ENCODE measurements at regions not wholly inside any gene's neighbourhood (a gene's known extent, or its start where the extent isn't known, plus 50 kb on each side); places are given as distances from the start of the nearest gene placed in this dataset.

DNA sequence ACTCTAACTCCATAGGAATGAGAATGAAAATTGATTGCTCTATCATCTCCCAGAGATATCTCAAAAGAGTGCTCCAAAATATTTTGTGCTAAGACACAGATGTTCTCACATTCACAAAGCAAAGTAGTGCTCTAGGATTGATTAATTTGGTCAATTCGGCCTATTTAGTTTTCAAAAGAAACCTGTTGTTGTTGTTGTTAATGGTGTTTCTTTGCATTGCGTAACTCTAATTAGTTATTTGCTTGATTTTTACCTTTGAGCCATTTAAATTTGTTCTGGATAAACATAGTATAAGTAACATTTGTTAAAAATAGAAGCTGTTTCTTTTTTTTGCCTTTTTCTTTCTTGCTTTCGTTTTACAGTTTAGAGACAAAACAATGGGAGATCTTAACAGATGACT lies 382.5 kb downstream of the CAAP1 start:
- H3K9me2 ChIP-seq (replicated peaks; ENCODE audit: low read depth, low read length) = no peaks in the 10 kb centered on the region
- no peaks in the 10 kb centered on the region for H3K36me3 ChIP-seq (ENCODE audit: insufficient read depth, low read length)
- no peaks in the 10 kb centered on the region for H4K20me1 ChIP-seq (ENCODE audit: insufficient read depth, low read length, poor library complexity, severe bottlenecking)
- H3K79me2 ChIP-seq (ENCODE audit: insufficient read depth, low read length) = no peaks in the 10 kb centered on the region
- TF ChIP-seq, protein P1, sequence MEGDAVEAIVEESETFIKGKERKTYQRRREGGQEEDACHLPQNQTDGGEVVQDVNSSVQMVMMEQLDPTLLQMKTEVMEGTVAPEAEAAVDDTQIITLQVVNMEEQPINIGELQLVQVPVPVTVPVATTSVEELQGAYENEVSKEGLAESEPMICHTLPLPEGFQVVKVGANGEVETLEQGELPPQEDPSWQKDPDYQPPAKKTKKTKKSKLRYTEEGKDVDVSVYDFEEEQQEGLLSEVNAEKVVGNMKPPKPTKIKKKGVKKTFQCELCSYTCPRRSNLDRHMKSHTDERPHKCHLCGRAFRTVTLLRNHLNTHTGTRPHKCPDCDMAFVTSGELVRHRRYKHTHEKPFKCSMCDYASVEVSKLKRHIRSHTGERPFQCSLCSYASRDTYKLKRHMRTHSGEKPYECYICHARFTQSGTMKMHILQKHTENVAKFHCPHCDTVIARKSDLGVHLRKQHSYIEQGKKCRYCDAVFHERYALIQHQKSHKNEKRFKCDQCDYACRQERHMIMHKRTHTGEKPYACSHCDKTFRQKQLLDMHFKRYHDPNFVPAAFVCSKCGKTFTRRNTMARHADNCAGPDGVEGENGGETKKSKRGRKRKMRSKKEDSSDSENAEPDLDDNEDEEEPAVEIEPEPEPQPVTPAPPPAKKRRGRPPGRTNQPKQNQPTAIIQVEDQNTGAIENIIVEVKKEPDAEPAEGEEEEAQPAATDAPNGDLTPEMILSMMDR (conservative IDR thresholded peaks at IDR 0.05; ENCODE audit: low read length) = no peak
- no peak for TF ChIP-seq EZH2phosphoT487 (IDR thresholded peaks at IDR 0.05; ENCODE audit: borderline replicate concordance)
- no peaks in the 10 kb centered on the region for H3K4me1 ChIP-seq (ENCODE audit: insufficient read depth, low read length, poor library complexity, severe bottlenecking)
- no peak overlapping the region for H3K4me3 ChIP-seq (ENCODE audit: low read length, poor library complexity, severe bottlenecking)
- H3K27me3 ChIP-seq (ENCODE audit: insufficient read depth, low read length, poor library complexity, severe bottlenecking) = no peaks in the 10 kb centered on the region
- H3K9me3 ChIP-seq (ENCODE audit: insufficient read depth, low read depth, low read length) = no peaks in the 10 kb centered on the region
- no peak overlapping the region for H2AFZ ChIP-seq (ENCODE audit: low read length)
- no peak overlapping the region for H3K4me2 ChIP-seq (ENCODE audit: low read depth, low read length, poor library complexity, severe bottlenecking)
- H3F3A ChIP-seq (ENCODE audit: low read depth) = no peaks in the 10 kb centered on the region
- no peak overlapping the region for H3K9ac ChIP-seq (ENCODE audit: low read depth, low read length, poor library complexity, severe bottlenecking)

DNA sequence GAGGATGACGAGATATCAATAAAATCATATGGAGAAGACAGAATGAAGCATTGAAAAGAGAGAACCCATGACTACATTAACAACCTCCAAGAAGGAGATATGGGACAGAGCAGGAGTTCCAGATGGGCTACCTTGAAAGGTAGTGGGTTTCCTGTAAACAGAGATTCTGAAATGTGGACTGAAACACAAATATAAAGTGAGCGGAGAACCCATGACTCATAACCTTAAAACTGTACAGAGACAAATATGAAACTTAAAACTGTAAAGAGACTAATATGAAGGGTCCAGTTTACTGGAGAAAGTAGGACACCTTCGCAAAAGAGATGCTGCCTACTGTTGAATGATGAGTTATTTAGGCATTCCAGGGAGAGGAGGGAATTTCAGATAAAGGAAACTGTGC lies 383.7 kb downstream of the CAAP1 start:
- no peaks in the 10 kb centered on the region for H4K20me1 ChIP-seq (ENCODE audit: insufficient read depth, low read length, poor library complexity, severe bottlenecking)
- no peaks in the 10 kb centered on the region for H3K9me2 ChIP-seq (replicated peaks; ENCODE audit: low read depth, low read length)
- H3K36me3 ChIP-seq (ENCODE audit: insufficient read depth, low read length) = no peaks in the 10 kb centered on the region
- TF ChIP-seq, protein P1 (conservative IDR thresholded peaks at IDR 0.05; ENCODE audit: low read length) = no peak
- no peak for TF ChIP-seq EZH2phosphoT487 (IDR thresholded peaks at IDR 0.05; ENCODE audit: borderline replicate concordance)
- H2AFZ ChIP-seq (ENCODE audit: low read length) = no peak overlapping the region
- H3K4me3 ChIP-seq (ENCODE audit: low read length, poor library complexity, severe bottlenecking) = no peak overlapping the region
- no peak overlapping the region for H3K9ac ChIP-seq (ENCODE audit: low read depth, low read length, poor library complexity, severe bottlenecking)
- no peaks in the 10 kb centered on the region for H3K27me3 ChIP-seq (ENCODE audit: insufficient read depth, low read length, poor library complexity, severe bottlenecking)
- no peaks in the 10 kb centered on the region for H3K9me3 ChIP-seq (ENCODE audit: insufficient read depth, low read depth, low read length)
- H3K4me1 ChIP-seq (ENCODE audit: insufficient read depth, low read length, poor library complexity, severe bottlenecking) = no peaks in the 10 kb centered on the region
- H3K79me2 ChIP-seq (ENCODE audit: insufficient read depth, low read length) = no peaks in the 10 kb centered on the region
- no peak overlapping the region for H3K4me2 ChIP-seq (ENCODE audit: low read depth, low read length, poor library complexity, severe bottlenecking)
- H3F3A ChIP-seq (ENCODE audit: low read depth) = no peaks in the 10 kb centered on the region

DNA sequence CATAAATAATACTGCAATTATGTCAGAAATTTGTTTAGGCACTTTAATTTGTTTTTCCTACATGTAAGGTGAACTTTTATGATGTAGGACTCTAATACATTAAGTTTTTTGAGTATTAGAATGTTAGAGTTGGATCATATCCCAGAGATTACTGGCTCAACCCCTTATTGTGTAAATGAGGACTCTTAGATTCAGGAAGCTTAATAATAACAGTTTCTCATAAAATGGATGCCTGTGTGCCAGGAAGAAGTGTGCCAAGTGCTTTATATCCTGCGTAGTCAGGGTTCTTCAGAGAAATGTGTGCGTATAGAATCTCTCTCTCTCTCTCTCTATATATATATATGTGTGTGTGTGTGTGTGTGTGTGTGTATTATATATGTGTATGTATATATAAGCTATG lies 388.5 kb downstream of the CAAP1 start:
- TF ChIP-seq, protein P1 (conservative IDR thresholded peaks at IDR 0.05; ENCODE audit: low read length) = no peak
- no peak for TF ChIP-seq EZH2phosphoT487 (IDR thresholded peaks at IDR 0.05; ENCODE audit: borderline replicate concordance)
- Histone ChIP-seq H3K9me2 (replicated peaks; ENCODE audit: low read depth, low read length) (no peaks in the 10 kb centered on the region), H3K9me3 (ENCODE audit: insufficient read depth, low read depth, low read length) (no peaks in the 10 kb centered on the region), H3K4me1 (ENCODE audit: insufficient read depth, low read length, poor library complexity, severe bottlenecking) (no peaks in the 10 kb centered on the region), H3K4me3 (ENCODE audit: low read length, poor library complexity, severe bottlenecking) (no peak overlapping the region), H3K4me2 (ENCODE audit: low read depth, low read length, poor library complexity, severe bottlenecking) (no peak overlapping the region), H3K79me2 (ENCODE audit: insufficient read depth, low read length) (no peaks in the 10 kb centered on the region), H2AFZ (ENCODE audit: low read length) (no peak overlapping the region), H3K9ac (ENCODE audit: low read depth, low read length, poor library complexity, severe bottlenecking) (no peak overlapping the region), H3F3A (ENCODE audit: low read depth) (no peaks in the 10 kb centered on the region), H3K36me3 (ENCODE audit: insufficient read depth, low read length) (no peaks in the 10 kb centered on the region), H4K20me1 (ENCODE audit: insufficient read depth, low read length, poor library complexity, severe bottlenecking) (no peaks in the 10 kb centered on the region), H3K27me3 (ENCODE audit: insufficient read depth, low read length, poor library complexity, severe bottlenecking) (no peaks in the 10 kb centered on the region)
